HG02610 (cell line): ENCODE measurements at regions not wholly inside any gene's neighbourhood (a gene's known extent, or its start where the extent isn't known, plus 50 kb on each side); places are given as distances from the start of the nearest gene placed in this dataset.
"Not testable (repeated sequence)": the region's sequence is repeated elsewhere in the genome, so short reads cannot be mapped to it uniquely, and the experiment has no call there.

Experiments used
- ATAC-seq: cut with Tn5 transposase; IDR thresholded peaks from one replicate; pipeline ENCODE4 v1.9.1; 2021; ENCODE audit warnings: mild to moderate bottlenecking, moderate library complexity; ENCODE audit not compliant: unreplicated experiment

- ATAC-seq, result no peak
Observed at GRCh38 chr5:174610968-174611367, 113.4 kb upstream of the MSX2 start.

DNA sequence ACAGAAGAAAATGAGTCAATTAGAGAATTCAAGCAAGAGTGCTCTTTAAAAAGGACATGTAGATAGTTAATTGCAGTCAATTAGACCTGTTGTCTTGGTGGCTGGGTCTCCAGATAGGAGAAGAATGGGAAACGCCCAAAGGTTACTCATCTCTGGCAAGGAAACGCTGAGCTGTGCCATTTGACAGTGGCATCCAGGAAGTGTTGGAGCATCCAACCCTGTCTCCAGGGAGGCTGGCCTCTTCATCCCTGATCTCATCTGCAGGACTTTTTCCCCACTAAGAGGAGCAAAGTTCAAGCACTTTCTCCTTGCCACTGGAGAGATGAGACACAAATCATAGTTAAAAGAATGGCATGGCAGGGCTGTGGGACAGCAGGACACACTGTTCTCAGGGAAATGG lies 111.7 kb upstream of the MSX2 start:
- ATAC-seq, result no peak

DNA sequence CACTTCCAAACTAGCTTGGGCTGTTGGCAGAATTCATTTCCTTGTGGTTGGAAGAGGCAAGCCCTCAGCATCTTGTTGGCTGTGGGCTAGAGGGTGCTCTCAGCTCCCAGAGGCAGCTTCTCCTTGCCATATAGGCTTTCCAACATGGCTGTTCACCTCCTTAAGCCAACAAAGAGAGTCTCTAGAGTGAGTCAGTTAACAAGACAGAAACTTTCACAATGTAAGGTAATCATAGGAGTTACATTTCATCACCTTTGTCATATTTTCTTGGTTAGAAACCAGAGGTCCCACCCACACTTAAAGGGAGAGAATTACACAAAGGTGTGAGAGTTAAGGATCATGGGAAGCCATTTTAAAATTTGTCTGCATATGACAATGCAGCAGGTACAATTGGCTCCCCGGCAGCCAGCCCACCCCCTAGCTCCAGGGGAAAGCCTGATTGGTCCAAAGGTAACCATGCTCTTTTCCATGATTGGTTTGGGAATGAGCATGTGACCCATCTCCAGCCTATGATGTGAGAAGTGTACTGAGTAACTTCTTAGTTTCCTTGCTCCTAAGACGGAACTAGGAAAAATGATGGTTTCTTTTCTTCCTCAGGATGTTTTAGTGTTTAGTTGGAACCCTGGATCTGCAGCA lies 109.8 kb upstream of the MSX2 start:
- ATAC-seq, result no peak

DNA sequence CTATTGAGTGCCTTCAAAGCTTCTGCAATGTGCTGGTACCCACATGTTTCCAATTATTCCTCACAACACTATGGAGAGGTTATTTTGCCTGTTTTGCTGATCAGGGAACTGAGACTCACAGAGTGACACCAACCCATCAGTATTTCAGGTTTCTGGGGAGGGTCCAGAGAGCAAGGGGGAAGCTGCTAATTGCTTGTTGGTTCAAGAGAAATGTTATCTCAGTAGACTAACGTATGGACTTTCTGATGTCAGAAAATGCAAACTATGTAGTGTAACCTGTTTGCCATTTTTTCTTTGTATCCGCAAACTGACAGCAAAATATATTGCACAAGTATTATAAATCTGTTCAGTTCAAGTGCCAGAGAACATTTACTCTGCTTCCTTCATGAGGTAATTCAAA lies 108.3 kb upstream of the MSX2 start:
- no peak for ATAC-seq

- no peak for ATAC-seq
Observed at GRCh38 chr5:174617285-174617684, 107.1 kb upstream of the MSX2 start.

DNA sequence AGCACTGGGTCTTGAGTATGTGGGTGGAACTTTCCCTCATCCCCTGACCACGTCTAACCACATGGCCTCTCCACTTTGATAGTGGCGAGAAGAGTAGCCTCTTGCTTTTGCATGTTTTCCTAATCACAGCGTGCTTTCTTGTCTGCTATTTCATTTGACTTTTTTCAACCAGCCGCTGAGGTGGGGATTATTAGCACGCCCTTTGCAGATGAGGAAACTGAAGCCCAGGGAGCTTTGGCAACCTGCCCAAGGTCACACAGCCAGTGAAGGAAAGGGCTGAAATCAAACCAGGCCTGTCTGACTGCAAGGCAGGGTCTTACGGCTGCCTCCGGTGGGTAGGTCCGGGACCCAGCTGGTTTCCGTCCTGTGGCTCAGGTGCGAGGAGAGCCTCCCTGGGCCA lies 106.5 kb upstream of the MSX2 start:
- no peak for ATAC-seq

GRCh38 chr5:174618589-174618988 lies 105.8 kb upstream of the MSX2 start:
- no peak for ATAC-seq

- ATAC-seq, result no peak
Observed at GRCh38 chr5:174622067-174622466, 102.3 kb upstream of the MSX2 start.

GRCh38 chr5:174623018-174623417 lies 101.4 kb upstream of the MSX2 start:
- no peak for ATAC-seq

- no peak for ATAC-seq
Observed at GRCh38 chr5:174623433-174624019, 100.9 kb upstream of the MSX2 start.

DNA sequence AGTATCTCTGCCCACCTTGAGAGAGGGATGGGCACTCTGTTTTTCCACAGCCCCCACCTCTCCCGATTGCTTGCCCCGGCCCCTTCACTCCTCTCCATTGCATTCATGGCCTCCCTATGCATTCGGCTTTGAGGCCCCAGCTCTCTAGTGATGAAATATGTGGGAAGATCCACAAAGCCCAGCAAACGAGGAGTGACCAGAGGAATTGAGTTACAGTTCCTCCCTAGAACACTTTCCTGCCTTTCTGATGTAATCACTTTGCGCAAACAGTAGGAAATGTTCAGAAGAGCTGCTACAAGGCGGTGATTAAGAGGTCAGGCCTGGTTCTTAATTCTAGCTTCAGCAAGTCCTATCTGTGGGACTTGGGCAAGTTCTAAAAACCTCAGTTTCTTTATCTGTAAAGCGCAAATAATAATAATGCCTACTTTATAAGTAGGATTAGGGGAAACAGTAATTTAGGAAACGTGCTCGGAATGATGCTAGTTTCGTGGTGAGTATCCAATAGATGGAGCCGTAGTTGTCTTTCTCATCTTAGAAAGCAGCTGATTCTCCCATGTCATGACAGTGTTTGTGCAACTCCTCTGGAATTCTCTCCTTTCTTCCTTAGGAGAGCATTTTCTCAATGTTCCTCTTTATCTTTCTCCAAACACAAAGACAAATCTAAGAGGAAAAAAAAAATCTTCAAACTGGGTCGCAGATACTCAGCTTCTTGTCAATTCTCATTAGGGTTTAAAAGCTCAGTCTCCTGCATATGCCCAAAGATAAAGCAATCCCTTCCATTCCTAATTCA lies 99.5 kb upstream of the MSX2 start:
- ATAC-seq, result no peak

DNA sequence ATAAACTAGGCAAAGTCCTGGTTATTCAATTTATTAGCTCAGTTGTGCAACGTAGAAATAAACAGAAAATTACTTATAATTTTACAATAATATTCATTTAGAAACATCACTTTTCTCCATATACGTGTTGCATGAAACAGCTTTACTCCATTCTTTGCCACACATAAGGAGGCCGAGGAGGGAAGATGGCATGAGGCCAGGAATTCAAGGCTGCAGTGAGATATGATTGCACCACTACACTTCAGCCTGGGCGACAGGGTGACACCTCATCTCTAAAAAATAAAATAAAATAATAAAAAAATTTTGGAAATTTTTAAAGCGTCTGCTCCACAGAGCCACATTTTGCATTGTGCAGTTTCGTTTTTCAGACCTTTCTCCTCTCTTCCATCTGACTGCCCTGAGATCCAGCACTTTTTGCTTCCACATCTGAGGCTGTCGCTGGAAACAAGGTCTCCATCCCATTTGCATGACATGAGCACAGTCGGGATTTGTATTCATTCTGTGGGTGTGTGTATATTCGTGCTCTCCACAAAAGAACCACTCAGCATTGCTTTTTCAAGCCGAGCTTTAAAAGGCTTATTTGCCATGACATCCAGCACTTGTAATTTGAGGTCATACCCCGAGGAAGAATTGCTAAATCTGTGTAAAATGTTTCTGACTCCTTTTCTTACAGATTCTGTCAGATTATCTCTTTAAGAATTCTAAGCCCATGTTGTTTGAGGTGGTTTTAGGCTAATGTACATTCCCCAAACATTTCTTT lies 98.6 kb upstream of the MSX2 start:
- ATAC-seq, result no peak

DNA sequence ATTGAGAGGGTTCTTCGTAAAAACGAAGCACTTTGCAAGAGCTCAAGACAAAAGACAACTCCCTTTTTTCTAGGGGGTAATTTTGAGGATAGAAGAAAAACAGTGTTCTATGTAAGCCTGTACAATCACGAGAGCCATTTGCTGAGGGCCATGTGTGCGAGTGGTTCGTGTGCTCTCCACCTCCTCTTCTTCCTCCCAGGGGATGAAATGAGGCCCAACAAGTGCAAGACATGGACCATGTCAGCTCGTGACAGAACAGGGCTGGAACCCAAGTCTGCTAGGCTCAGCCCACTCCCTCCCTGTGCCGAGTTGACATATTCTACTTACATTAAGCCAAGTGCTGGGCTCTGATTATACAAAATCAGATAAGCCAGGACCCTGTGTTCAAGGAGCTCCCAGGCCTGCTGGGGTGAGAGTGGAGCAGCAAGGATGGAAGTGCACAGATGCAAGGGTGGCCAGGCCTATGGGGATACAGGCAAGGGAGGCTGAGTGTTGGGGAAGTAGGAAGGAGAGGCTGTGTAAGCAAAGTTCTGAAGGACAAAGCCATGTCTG lies 97.9 kb upstream of the MSX2 start:
- no peak for ATAC-seq

- ATAC-seq, result no peak
Observed at GRCh38 chr5:174636094-174636493, 88.3 kb upstream of the MSX2 start.

- no peak for ATAC-seq
Observed at GRCh38 chr5:174642816-174643405, 81.5 kb upstream of the MSX2 start.

DNA sequence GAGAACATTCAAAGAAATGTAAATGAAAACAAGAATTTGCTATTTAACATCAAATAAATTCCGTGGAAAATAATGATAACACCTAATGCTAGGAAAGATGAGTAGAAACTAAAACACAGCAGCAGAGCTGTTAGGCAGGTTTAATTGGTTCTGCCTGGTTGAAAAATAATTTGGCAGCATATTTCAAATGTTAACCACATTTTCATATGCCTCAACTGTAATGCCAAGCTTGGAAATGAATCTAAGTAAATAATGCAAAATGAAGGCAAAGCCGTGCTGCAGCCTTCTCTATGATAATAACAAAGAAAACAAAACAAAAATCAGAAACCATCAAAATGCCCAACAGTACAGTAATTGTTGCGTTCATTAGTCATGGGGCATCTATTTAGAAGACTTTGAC lies 79.9 kb upstream of the MSX2 start:
- no peak for ATAC-seq

- ATAC-seq, result no peak
Observed at GRCh38 chr5:174644923-174645322, 79.5 kb upstream of the MSX2 start.

GRCh38 chr5:174645677-174646076 lies 78.7 kb upstream of the MSX2 start:
- no peak for ATAC-seq

DNA sequence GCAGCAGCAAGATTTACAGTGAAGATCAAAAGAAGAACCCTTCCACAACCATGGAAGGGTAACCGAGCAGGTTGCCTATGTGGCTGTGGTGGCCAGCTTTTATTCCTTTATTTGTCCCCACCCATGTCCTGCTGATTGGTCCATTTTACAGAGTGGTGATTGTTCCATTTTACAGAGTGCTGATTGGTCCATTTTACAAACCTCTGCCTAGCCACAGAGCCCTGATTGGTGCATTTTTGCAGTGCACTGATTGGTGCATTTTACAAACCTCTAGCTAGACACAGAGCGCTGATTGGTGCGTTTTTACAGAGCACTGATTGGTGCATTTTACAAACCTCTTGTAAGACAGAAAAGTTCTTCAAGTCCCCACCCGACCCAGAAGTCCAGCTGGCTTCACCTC lies 75.8 kb upstream of the MSX2 start:
- not testable (repeated sequence) for ATAC-seq

DNA sequence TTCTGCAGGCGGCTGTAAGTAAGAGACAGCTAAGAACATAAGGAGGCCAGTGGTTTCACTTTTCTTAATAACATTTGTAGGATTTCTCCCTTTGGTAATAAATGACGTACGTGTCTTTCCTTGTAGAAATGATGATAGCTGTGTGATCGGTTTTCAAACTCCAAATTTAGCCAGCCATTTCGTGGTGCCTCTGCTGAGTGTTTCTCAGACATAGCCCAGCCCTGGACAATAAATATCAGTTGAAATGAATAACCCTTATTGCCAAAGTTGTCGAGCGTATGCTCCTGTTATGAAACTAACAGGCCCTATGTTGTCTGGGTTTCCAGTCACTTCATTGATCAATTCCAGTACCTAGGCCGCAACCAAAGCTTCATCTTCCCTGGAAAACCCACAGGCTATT lies 75.0 kb upstream of the MSX2 start:
- ATAC-seq, result no peak

- ATAC-seq, result no peak
Observed at GRCh38 chr5:174654442-174654841, 69.9 kb upstream of the MSX2 start.
